HFFc6 (cell line): ENCODE measurements at regions not wholly inside any gene's neighbourhood (a gene's known extent, or its start where the extent isn't known, plus 50 kb on each side); places are given as distances from the start of the nearest gene placed in this dataset.

Source experiments
- DNase-seq: peaks from one replicate; pipeline ENCODE4 v3.0.0-alpha.2; 2018
- H3K27ac Mint-ChIP-seq: 2 replicates; pipeline ENCODE4 v1.8.0; 2020; ENCODE audit warnings: mild to moderate bottlenecking, mixed read lengths
- H3K27me3 Mint-ChIP-seq: 2 replicates; pipeline ENCODE4 v1.8.0; 2021; ENCODE audit warnings: mild to moderate bottlenecking, moderate library complexity, mixed read lengths; ENCODE audit not compliant: insufficient read depth
- H3K36me3 Mint-ChIP-seq: 2 replicates; pipeline ENCODE4 v1.8.0; 2021; ENCODE audit warnings: low read depth, mixed read lengths
- H3K4me1 Mint-ChIP-seq: 2 replicates; pipeline ENCODE4 v1.8.0; 2020; ENCODE audit warnings: low read depth, mixed read lengths
- H3K4me3 Mint-ChIP-seq: 2 replicates; pipeline ENCODE4 v1.8.0; 2020; ENCODE audit warnings: mild to moderate bottlenecking, moderate library complexity, mixed read lengths
- H3K9me3 Mint-ChIP-seq: 2 replicates; pipeline ENCODE4 v1.8.0; 2020; ENCODE audit warnings: mild to moderate bottlenecking, mixed read lengths
- TF ChIP-seq, protein P1 (sequence below): fragments of 200-600 bp; sonication (generic); IDR thresholded peaks from 2 replicates; pipeline ENCODE4 v1.5.0; 2021; ENCODE audit warnings: antibody characterized with exemption, mild to moderate bottlenecking

DNA sequence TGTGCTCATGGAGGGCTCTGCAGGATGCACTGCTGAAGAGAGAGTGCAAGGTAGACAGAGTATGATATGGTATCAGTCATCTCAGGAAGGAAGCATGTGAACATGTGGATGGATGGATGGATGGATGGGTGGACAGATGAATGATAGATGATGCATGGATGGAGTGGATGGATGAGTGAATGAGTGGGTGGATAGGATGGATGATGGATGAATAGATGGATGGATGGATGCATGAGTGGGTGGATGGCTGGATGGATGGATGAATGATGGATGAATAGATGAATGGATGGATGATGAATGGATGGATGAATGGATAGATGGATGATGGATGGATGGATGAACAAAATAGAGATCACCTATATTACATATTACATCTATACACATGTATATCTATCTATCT, 341.3 kb downstream of the DRD1 start:
- Mint-ChIP-seq H3K27ac (no peak overlapping the region), H3K4me3 (no peak overlapping the region), H3K36me3 (no peaks in the 10 kb centered on the region), H3K4me1 (no peaks in the 10 kb centered on the region), H3K9me3 (peaks cover 23% of the 10 kb centered on the region), H3K27me3 (no peaks in the 10 kb centered on the region; the same call in none of the 2 replicates)
- DNase-seq: no peak
- TF ChIP-seq, protein P1, sequence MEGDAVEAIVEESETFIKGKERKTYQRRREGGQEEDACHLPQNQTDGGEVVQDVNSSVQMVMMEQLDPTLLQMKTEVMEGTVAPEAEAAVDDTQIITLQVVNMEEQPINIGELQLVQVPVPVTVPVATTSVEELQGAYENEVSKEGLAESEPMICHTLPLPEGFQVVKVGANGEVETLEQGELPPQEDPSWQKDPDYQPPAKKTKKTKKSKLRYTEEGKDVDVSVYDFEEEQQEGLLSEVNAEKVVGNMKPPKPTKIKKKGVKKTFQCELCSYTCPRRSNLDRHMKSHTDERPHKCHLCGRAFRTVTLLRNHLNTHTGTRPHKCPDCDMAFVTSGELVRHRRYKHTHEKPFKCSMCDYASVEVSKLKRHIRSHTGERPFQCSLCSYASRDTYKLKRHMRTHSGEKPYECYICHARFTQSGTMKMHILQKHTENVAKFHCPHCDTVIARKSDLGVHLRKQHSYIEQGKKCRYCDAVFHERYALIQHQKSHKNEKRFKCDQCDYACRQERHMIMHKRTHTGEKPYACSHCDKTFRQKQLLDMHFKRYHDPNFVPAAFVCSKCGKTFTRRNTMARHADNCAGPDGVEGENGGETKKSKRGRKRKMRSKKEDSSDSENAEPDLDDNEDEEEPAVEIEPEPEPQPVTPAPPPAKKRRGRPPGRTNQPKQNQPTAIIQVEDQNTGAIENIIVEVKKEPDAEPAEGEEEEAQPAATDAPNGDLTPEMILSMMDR: no peak

DNA sequence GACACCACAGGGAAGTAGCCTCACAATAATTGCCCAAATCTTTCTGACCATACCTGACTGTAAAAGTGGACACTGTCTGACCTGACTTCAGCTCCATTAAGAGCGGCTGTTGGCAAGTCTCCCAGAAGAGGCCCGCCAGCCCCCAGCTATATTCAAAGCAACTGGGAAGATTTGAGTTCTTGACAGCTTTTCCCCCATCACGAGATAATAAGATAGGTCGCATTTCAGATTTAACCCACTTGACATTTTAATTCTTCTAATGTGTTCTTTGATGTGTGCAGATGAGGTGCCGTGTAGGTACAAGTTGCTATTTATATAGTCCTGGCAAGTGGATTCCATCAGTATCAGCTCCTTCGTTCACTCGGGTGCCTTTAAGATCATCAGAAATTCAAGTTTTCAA, 345.7 kb downstream of the DRD1 start:
- Mint-ChIP-seq H3K4me1 (no peaks in the 10 kb centered on the region), H3K4me3 (no peak overlapping the region), H3K36me3 (no peaks in the 10 kb centered on the region), H3K9me3 (peaks cover 24% of the 10 kb centered on the region), H3K27me3 (no peaks in the 10 kb centered on the region; the same call in 1 of the 2 replicates), H3K27ac (no peak overlapping the region)
- no peak for DNase-seq
- TF ChIP-seq, protein P1: no peak

- H3K27ac Mint-ChIP-seq: no peak overlapping the region
- H3K36me3 Mint-ChIP-seq: no peaks in the 10 kb centered on the region
- DNase-seq: no peak
- H3K4me3 Mint-ChIP-seq: no peak overlapping the region
- TF ChIP-seq, protein P1: no peak
- peaks cover 37% of the 10 kb centered on the region for H3K9me3 Mint-ChIP-seq
- no peaks in the 10 kb centered on the region for H3K4me1 Mint-ChIP-seq
- H3K27me3 Mint-ChIP-seq: no peaks in the 10 kb centered on the region
Measured at GRCh38 chr5:175096469-175097165, 347.4 kb downstream of the DRD1 start.

- Mint-ChIP-seq H3K27me3 (no peaks in the 10 kb centered on the region), H3K27ac (no peak overlapping the region), H3K4me1 (no peaks in the 10 kb centered on the region), H3K4me3 (no peak overlapping the region), H3K9me3 (peaks cover 38% of the 10 kb centered on the region), H3K36me3 (no peaks in the 10 kb centered on the region)
- TF ChIP-seq, protein P1: no peak
- no peak for DNase-seq
Measured at GRCh38 chr5:175094461-175094860, 349.5 kb downstream of the DRD1 start.

GRCh38 chr5:175092691-175093090, 351.3 kb downstream of the DRD1 start:
- H3K9me3 Mint-ChIP-seq: peaks cover 45% of the 10 kb centered on the region

More at GRCh38 chr5:175092691-175093090, 351.3 kb downstream of the DRD1 start:
- TF ChIP-seq, protein P1: no peak
- no peak for DNase-seq
- H3K4me1 Mint-ChIP-seq: no peaks in the 10 kb centered on the region
- H3K36me3 Mint-ChIP-seq: no peaks in the 10 kb centered on the region
- no peaks in the 10 kb centered on the region for H3K27me3 Mint-ChIP-seq
- H3K4me3 Mint-ChIP-seq: no peak overlapping the region
- H3K27ac Mint-ChIP-seq: no peak overlapping the region
